COR-L47 (cell line): ENCODE measurements at regions not wholly inside any gene's neighbourhood (a gene's known extent, or its start where the extent isn't known, plus 50 kb on each side); places are given as distances from the start of the nearest gene placed in this dataset.

Experiments
- DNase-seq: peaks from one replicate; lab custom pipeline; 2025; lab: John Stamatoyannopoulos, UW

DNA sequence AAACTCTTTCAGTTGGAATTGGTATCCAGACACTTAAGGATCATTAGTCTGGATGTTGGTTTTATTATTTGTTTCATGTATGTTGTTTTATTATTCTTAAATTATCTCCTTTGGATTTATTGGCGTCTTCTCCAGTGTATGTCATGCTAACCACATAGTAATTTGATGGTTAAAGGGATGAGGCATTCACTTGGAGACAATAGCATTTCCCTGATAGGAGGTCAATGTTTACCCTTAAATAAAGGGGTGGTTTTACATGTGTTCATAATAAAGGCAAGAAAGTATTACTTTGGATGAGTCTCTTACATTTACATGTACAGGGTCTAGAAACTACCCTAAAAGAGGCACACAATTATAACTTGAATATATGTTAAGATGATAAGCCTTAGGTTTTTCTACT is 51.2 kb upstream of the RNF144B start:
- no peak for DNase-seq

DNA sequence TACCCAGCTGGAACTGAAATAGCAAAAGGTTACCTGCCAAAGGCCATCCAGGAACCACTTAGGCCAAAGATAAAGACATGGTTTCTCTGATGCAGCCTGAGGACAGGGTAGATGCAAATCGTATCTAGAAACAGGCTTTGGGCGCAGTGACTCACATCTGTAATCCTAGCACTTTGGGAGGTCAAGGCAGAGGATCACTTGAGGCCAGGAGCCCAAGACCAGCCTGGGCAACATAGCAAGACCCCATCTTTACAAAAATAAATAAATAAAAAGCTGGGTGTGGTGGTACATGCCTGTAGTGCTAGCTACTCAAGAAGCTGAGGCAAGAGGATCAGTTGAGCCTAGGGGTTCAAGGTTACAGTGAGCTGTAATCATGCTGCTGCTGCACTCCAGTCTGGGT is 52.9 kb upstream of the RNF144B start:
- DNase-seq: no peak

DNA sequence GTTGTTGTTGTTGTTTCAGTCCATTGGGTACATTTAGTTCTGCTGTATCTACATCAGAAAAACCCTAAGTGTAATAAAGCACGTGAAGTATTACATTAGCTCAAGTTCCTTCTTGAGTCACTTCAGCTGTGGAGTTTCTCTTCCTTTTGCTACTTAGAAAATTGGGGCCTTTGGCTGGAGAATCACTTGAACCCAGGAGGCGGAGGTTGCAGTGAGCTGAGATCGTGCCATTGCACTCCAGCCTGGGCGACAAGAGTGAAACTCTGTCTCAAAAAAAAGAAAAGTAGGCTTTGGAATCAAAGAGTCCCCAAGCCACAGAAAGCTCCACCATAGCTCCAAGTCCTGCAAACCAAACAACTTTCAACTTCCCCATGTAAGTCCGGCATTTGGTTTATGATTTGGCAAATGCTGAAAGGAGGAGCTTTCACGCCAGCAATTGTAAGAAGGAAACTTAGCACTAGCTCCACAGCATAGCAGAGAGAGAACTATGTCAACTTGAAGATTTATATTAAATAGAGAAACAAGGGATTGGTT is 56.5 kb upstream of the RNF144B start:
- no peak for DNase-seq

DNA sequence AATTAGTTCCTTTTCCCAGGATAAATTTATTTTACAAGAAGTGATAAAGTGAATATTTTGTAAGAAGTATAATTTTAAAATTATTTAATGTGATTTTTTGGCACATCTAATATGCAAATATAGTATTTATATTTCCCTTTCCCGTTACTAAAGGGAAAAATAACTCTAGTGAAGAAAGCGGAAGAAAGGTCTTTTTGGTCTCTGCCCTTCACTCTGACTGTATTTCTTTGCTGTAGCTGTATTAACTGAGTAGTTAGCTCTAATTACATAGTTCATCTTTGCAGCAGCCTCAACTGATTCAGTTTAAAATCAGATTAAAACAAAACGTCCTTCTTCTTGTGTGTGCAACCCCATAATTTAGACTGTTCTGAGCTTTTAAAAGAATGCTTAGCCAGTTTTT is 57.4 kb upstream of the RNF144B start:
- DNase-seq: no peak

DNA sequence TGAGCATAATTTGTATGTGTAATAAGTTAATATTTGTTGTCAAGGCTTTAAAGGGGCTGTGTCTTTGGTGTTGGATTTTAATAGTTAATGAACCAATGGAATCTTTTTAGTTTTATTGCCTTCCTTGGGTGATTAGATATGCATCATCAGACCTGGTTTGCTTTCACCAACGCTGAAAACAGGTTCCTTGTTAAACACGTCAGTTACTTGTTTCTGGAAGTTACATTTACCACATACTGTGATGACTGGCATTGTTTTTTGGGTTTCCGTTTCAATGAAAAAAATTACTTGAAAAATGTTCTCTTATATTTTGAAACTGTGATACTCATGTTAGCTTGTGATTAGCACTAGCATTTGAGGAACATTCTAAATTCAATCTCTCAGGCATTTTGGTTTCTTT is 58.6 kb upstream of the RNF144B start:
- no peak for DNase-seq

DNA sequence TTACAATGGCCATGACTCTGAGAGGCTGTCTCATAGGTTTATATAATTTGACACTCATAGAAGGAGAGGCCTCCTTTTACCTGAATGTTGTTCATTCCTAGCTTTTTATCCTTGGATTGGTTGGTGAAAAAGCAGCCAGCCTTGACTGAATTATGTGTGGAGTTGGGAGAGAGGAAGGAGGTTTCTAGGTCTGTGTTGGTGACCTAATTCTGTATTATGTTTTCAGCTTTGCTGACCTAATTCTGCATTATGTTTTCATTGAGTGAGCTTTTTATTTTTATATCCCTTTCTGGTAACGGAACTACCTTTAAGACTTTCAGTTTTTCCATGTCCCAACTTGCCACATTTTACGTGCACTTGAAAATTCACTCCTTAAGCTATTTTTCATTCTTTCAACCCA is 59.1 kb upstream of the RNF144B start:
- no peak for DNase-seq

DNA sequence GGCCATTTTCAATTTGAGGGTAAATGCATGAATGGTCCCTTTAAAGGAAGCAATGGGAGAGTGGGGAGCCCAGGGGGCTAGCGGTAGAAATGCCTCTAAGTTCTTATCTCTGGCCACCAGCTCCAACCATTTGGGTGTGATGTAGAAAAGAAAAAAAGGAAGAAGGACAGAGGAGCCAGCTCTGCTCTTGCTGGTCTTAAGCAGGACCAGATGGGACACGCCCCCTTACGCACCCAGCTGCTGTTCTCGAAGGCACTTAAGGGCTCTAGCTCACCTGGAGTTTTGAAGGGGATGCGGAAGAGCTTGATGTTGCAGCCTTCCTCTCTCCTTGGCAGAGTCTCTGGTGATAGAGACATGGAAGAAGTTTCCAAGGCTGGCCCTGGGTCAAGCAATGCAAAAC is 59.5 kb upstream of the RNF144B start:
- DNase-seq: no peak

DNA sequence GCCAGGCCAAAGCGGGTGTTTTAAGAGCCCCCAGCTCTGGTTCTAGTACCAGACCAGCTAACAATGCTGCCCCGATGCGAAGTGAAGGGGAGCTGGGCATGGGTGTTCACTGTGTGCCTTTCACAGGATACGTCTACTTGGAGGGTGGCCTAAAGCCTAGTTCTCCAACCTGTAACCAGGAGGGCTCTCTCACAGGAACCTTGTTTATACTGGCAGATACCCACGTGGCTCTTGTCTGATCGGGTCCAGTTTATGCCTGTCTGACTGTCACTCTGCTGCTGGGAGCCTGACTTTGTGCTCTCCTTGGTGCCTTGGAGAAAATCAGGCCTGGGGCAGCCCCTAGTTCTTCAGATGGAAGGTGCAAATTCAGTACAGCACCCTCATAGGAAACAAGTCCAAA is 60.2 kb upstream of the RNF144B start:
- no peak for DNase-seq

DNA sequence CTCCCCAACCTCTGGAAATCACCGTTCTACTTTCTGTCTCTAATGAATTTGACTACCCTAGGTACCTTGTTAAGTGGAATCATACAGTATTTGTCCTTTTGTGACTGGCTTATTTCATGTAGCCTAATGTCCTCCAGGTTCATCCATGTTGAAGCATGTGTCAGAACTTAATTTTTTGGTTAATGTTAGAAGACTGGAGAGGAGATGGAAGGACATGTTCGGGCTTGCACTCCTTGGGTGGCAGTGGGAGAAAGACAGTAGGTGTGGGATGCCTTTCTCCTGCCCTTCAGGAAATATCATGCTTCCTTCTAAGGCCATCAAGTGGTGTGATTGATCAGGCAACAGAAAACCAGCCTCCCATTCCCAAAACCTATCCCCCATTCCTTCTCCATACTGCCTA is 61.1 kb upstream of the RNF144B start:
- DNase-seq: no peak

DNA sequence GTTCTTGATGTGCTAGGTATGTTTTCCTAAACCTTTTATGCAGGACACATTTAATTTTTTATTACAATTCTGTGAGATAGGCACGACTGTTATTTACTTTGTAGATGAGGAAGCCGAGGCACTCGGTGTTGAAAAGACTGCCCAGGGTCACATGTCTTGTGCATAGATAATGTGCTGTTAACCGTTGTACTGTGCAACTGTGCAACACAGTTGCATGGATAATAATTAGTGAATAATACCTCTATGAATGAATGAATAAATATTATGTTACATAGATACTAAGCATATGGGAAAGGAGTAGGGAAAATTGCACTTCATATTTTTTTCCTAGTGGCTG is 60.3 kb upstream of the DEK start:
- no peak for DNase-seq

DNA sequence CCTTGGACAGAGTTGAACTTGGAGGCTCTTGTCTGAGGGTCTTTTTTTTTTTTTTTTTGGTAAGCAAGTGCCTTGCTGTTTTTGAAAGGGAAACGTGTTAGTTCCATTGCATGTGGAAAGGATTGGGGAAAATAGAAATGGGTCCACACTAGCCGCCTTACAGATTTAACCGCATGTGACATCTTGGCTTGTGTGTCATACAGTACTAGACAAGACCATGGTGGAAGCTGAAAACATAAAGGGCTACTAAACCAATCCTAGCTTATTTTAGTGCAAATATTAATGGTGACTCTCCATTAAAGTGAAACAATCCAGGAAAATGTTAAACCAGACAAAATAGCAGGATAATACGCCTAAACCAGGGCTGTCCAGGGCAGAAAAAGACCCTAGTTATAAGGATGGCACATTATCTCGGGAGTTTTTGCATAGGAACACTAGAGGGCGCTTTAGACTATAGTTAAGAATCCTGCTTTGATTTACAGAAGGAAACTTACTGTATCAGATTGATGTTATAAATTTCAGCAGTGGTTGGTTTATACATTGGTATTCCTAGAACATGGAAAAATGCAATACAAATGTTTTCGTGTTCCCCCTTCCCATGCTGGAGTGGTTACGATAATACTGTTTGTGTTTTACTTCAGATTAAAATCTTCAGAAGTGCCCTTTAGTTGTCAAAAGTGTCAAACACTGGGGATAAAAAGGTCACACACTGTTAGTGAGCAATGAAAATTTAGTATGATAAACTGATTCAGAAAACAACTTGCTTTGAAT is 59.8 kb upstream of the DEK start:
- peak; percentile 69 for DNase-seq

DNA sequence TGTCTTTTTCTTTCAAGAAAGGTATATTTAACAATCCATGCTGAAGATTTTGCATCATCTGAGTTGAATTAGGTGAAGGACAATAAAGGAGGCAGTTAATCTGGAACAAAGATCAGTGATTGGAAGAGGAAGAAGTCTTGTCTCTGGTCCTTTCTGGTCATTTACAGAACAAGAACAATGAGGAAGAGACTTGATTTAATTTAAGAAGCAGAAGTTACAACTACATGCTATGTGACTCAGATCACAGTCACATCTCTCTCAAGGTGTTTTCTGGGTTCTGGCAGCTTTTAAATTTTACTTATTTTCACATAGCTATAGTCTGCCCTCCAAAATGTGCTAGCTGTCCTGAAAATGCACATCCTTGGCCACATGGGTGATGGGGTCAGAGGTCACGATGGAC is 53.5 kb upstream of the DEK start:
- DNase-seq: no peak

DNA sequence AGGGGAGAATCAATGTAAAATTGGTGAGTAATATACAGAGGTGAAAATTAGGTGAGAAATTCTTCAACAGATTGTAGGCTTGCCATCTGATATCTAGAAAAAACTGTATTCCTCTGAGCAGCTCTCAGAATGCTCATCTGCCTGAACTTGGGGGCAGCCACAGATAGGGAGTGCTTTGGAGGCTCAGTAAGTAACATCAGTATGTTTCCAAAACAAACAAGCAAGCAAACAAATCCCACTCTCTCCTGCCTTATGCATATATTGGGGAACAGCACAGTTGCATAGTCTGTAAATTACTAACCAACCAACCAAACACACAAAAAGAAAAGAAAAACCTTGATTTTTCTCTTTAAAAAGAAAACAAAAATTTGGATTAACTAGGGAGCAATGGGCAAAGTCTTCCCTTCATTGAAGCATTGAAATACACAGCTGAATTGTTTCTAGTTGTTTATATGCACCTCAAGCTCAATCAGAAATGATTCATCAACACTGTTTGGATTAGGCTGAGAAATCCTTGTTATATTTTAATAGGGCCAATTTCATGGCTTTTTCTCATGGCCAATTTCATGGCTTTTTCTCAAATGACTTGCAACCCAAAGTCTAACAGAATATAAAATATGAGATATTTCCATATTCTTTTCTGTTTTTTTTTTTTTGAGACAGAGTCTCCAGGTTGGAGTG is 50.1 kb upstream of the DEK start:
- no peak for DNase-seq
